H1 (cell line): ENCODE measurements at regions not wholly inside any gene's neighbourhood (a gene's known extent, or its start where the extent isn't known, plus 50 kb on each side); places are given as distances from the start of the nearest gene placed in this dataset.

Source experiments
- CBX5 ChIP-seq: fragments of 300-800, 300-1000 bp; sonication (generic); IDR thresholded peaks from 2 replicates; pipeline ENCODE4 v1.7.1; 2016; ENCODE audit warnings: antibody characterized with exemption, low read length, low read depth
- SIX5 ChIP-seq: IDR thresholded peaks from 2 replicates; pipeline ENCODE4 v1.6.1; 2011; ENCODE audit warnings: mild to moderate bottlenecking, low read depth, low read length
- SP4 ChIP-seq: IDR thresholded peaks from 2 replicates; pipeline ENCODE4 v1.6.1; 2012; ENCODE audit warnings: low read length, inconsistent platforms
- TF ChIP-seq, protein P1 (sequence below): IDR thresholded peaks from 2 replicates; pipeline ENCODE4 v1.6.1; 2012; ENCODE audit warnings: inconsistent platforms

DNA sequence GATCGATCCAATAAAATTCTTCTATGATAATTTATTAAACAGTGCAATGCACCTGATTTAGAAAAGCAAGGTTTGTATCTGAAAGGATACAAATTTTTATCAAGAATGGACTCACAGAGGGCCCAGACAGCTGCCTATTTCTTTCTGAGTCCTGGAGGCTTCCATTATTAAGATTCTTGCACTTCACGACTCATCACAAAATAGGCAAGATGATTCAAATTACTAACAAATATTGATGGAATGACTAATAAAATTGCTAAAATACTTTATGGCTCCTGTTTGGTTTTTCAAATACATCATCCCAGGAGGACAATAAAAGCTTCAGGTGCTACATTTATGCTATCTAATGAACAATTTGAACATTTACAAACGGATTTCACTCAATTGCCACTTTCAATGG lies 483.0 kb upstream of the AGTR1 start (continued):
- TF ChIP-seq CBX5 = no peak
- TF ChIP-seq, protein P1, sequence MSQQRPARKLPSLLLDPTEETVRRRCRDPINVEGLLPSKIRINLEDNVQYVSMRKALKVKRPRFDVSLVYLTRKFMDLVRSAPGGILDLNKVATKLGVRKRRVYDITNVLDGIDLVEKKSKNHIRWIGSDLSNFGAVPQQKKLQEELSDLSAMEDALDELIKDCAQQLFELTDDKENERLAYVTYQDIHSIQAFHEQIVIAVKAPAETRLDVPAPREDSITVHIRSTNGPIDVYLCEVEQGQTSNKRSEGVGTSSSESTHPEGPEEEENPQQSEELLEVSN = no peak
- TF ChIP-seq SIX5 = no peak
- TF ChIP-seq SP4 = no peak
- TF ChIP-seq, all 59 proteins: peak for 0
